Endodermal cell (in vitro differentiated cells): ENCODE measurements at regions not wholly inside any gene's neighbourhood (a gene's known extent, or its start where the extent isn't known, plus 50 kb on each side); places are given as distances from the start of the nearest gene placed in this dataset.

Experiments used
- DNase-seq: peaks from one replicate; pipeline ENCODE4 v3.0.0-alpha.2; 2017
- H3K27ac ChIP-seq: 2 replicates; pipeline ENCODE4 v1.5.1; 2013; ENCODE audit warnings: mild to moderate bottlenecking, low read depth, low read length, moderate library complexity
- H3K27me3 ChIP-seq: 2 replicates; pipeline ENCODE4 v1.6.1; 2013; ENCODE audit warnings: mild to moderate bottlenecking, low read length, moderate library complexity; ENCODE audit not compliant: insufficient read depth, control insufficient read depth, poor library complexity, severe bottlenecking
- H3K36me3 ChIP-seq: 2 replicates; pipeline ENCODE4 v1.7.0; 2013; ENCODE audit warnings: mild to moderate bottlenecking, low read length, moderate library complexity; ENCODE audit not compliant: control insufficient read depth, insufficient read depth
- H3K4me1 ChIP-seq: one replicate; pipeline ENCODE4 v1.7.0; 2013; ENCODE audit warnings: low read length; ENCODE audit not compliant: control insufficient read depth, insufficient read depth
- H3K4me3 ChIP-seq: 2 replicates; pipeline ENCODE4 v1.5.1; 2013; ENCODE audit warnings: mild to moderate bottlenecking, low read length, moderate library complexity
- H3K9ac ChIP-seq: 2 replicates; pipeline ENCODE4 v1.6.1; 2013; ENCODE audit warnings: mild to moderate bottlenecking, low read length, moderate library complexity; ENCODE audit not compliant: poor library complexity, severe bottlenecking; ENCODE audit errors: extremely low read depth
- H3K9me3 ChIP-seq: 2 replicates; pipeline ENCODE4 v1.6.1; 2013; ENCODE audit warnings: mild to moderate bottlenecking, low read length, moderate library complexity; ENCODE audit not compliant: control insufficient read depth
- H3K27ac Mint-ChIP-seq: 2 replicates; pipeline ENCODE4 v1.8.0; 2020; ENCODE audit warnings: mixed read lengths
- H3K27me3 Mint-ChIP-seq: 2 replicates; pipeline ENCODE4 v1.8.0; 2021; ENCODE audit warnings: mild to moderate bottlenecking, mixed read lengths; ENCODE audit not compliant: insufficient read depth
- H3K36me3 Mint-ChIP-seq: 2 replicates; pipeline ENCODE4 v1.8.0; 2020; ENCODE audit warnings: low read depth, mixed read lengths
- H3K4me1 Mint-ChIP-seq: 2 replicates; pipeline ENCODE4 v1.8.0; 2020; ENCODE audit warnings: mixed read lengths
- H3K4me3 Mint-ChIP-seq: 2 replicates; pipeline ENCODE4 v1.8.0; 2020; ENCODE audit warnings: mild to moderate bottlenecking, moderate library complexity, mixed read lengths
- H3K9me3 Mint-ChIP-seq: 2 replicates; pipeline ENCODE4 v1.8.0; 2020; ENCODE audit warnings: mild to moderate bottlenecking, mixed read lengths
- CTCF ChIP-seq: fragments of 200-600 bp; sonication (generic); conservative IDR thresholded peaks from 2 replicates; pipeline ENCODE4 v1.5.0; 2021; ENCODE audit warnings: antibody characterized with exemption, mild to moderate bottlenecking
- WGBS, 2 experiments: methylation state at CpG; one replicate each; pipeline versions ENCODE4 v1.1.5 to v1.1.7; 2013; ENCODE audit warnings: missing lambda C conversion rate in 2 of 2, mixed read lengths in 1 of 2; ENCODE audit not compliant: insufficient coverage in 1 of 2, insufficient read length in 1 of 2; 5-methylcytosine and 5-hydroxymethylcytosine counted together

- Histone ChIP-seq H3K27me3 (no peaks in the 10 kb centered on the region), H3K9ac (no peak overlapping the region), H3K4me1 (no peaks in the 10 kb centered on the region), H3K4me3 (no peak overlapping the region), H3K27ac (no peak overlapping the region), H3K36me3 (no peaks in the 10 kb centered on the region), H3K9me3 (no peaks in the 10 kb centered on the region)
- H3K27ac Mint-ChIP-seq: no peak overlapping the region
- no peak overlapping the region for H3K4me3 Mint-ChIP-seq
- no peaks in the 10 kb centered on the region for H3K27me3 Mint-ChIP-seq
- 86 to 89% methylated on average over 1 to 2 of the region's 2 CpGs for WGBS, 2 experiments
- H3K4me1 Mint-ChIP-seq: no peaks in the 10 kb centered on the region
- H3K9me3 Mint-ChIP-seq: no peaks in the 10 kb centered on the region
- TF ChIP-seq CTCF: no peak
- no peak for DNase-seq
- no peaks in the 10 kb centered on the region for H3K36me3 Mint-ChIP-seq
Measured at GRCh38 chr20:11748436-11748835, 169.3 kb upstream of the BTBD3 start.

DNA sequence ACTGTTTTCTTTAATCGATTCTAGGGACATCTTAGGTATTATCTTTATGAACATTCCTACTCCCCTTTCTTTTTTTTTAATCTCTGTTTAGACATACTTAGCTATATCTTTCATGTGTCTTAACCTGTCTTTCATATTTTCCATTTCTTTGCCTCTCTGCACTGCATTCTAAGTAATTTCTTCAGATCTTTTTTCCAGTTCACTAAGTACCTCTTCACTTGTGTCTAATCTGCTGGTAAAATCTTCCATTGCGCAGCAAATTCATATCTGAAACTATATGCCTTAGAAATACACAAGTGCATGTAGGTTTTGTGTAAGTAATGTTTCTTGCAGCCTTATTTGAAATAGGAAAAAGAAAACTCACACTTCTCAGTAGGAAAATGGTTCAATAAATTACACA, 165.4 kb upstream of the BTBD3 start:
- no peaks in the 10 kb centered on the region for H3K36me3 Mint-ChIP-seq
- no peak overlapping the region for H3K27ac ChIP-seq
- 100% methylated on average over 1 to 2 of the region's 2 CpGs for WGBS, 2 experiments
- TF ChIP-seq CTCF: no peak
- H3K4me1 ChIP-seq: no peaks in the 10 kb centered on the region
- H3K27me3 ChIP-seq: no peaks in the 10 kb centered on the region
- no peak overlapping the region for H3K27ac Mint-ChIP-seq
- no peak overlapping the region for H3K4me3 ChIP-seq
- no peaks in the 10 kb centered on the region for H3K4me1 Mint-ChIP-seq
- H3K9ac ChIP-seq: no peak overlapping the region
- H3K36me3 ChIP-seq: no peaks in the 10 kb centered on the region
- no peaks in the 10 kb centered on the region for H3K9me3 ChIP-seq
- no peak for DNase-seq
- H3K9me3 Mint-ChIP-seq: no peaks in the 10 kb centered on the region
- no peaks in the 10 kb centered on the region for H3K27me3 Mint-ChIP-seq
- H3K4me3 Mint-ChIP-seq: no peak overlapping the region

DNA sequence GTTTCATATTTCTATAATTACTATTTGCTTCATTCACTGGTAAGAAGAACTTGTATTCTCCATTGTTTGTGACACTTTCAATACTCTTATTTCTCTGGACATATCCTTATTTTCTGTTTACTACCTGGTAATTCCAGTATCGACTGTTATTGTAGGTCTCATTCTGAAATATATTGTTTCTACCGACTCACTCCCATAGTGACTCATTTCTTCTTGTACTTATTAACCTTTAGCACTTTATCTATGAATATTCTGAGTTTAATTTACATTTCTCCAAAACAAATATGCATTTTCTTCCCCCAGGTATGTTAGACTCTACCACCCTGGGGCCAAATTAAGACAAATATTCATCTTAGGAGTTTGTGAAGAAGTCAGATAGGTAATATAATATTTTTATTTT, 164.5 kb upstream of the BTBD3 start:
- Mint-ChIP-seq H3K4me3 (no peak overlapping the region), H3K27me3 (no peaks in the 10 kb centered on the region), H3K27ac (no peak overlapping the region), H3K4me1 (no peaks in the 10 kb centered on the region), H3K36me3 (no peaks in the 10 kb centered on the region), H3K9me3 (no peaks in the 10 kb centered on the region)
- Histone ChIP-seq H3K36me3 (no peaks in the 10 kb centered on the region), H3K27me3 (no peaks in the 10 kb centered on the region), H3K9me3 (no peaks in the 10 kb centered on the region), H3K4me1 (no peaks in the 10 kb centered on the region), H3K4me3 (no peak overlapping the region), H3K27ac (no peak overlapping the region), H3K9ac (no peak overlapping the region)
- WGBS, 2 experiments: 100% methylated on average over 2 of the region's 2 CpGs; no CpG with 5 or more reads in 1 of the 2 experiments
- DNase-seq: no peak
- TF ChIP-seq CTCF: no peak
